Nephron progenitor cell (in vitro differentiated cells): ENCODE measurements at regions not wholly inside any gene's neighbourhood (a gene's known extent, or its start where the extent isn't known, plus 50 kb on each side); places are given as distances from the start of the nearest gene placed in this dataset.

Experiments used
- DNase-seq: peaks from one replicate; pipeline ENCODE4 v3.0.0; 2021
- H3K27ac Mint-ChIP-seq: 2 replicates; pipeline ENCODE4 v1.8.0; 2021; ENCODE audit warnings: mild to moderate bottlenecking, moderate library complexity, mixed read lengths
- H3K27me3 Mint-ChIP-seq: 2 replicates; pipeline ENCODE4 v1.8.0; 2021; ENCODE audit warnings: mild to moderate bottlenecking, low read depth, mixed read lengths; ENCODE audit not compliant: poor library complexity
- H3K36me3 Mint-ChIP-seq: 2 replicates; pipeline ENCODE4 v1.8.0; 2021; ENCODE audit warnings: low read depth, mixed read lengths
- H3K4me1 Mint-ChIP-seq: 2 replicates; pipeline ENCODE4 v1.8.0; 2021; ENCODE audit warnings: mixed read lengths
- H3K4me3 Mint-ChIP-seq: 2 replicates; pipeline ENCODE4 v1.8.0; 2021; ENCODE audit warnings: mild to moderate bottlenecking, moderate library complexity, mixed read lengths
- H3K9me3 Mint-ChIP-seq: 2 replicates; pipeline ENCODE4 v1.8.0; 2021; ENCODE audit warnings: mild to moderate bottlenecking, moderate library complexity, mixed read lengths
- CTCF ChIP-seq: fragments of 200-600 bp; sonication (generic); IDR thresholded peaks from 2 replicates; pipeline ENCODE4 v1.5.0; 2021; ENCODE audit warnings: antibody characterized with exemption

- no peaks in the 10 kb centered on the region for H3K27me3 Mint-ChIP-seq
- H3K4me1 Mint-ChIP-seq, result peaks cover 13% of the 10 kb centered on the region
- H3K36me3 Mint-ChIP-seq, result no peaks in the 10 kb centered on the region
- no peak for TF ChIP-seq CTCF
- no peaks in the 10 kb centered on the region for H3K9me3 Mint-ChIP-seq
- H3K4me3 Mint-ChIP-seq, result no peak overlapping the region
- DNase-seq, result no peak
- no peak overlapping the region for H3K27ac Mint-ChIP-seq
Observed at GRCh38 chr21:23247334-23247733, 2249.1 kb downstream of the NCAM2 start.

- no peak overlapping the region for H3K4me3 Mint-ChIP-seq
- TF ChIP-seq CTCF, result no peak
- H3K9me3 Mint-ChIP-seq, result no peaks in the 10 kb centered on the region
- H3K27me3 Mint-ChIP-seq, result no peaks in the 10 kb centered on the region
- H3K4me1 Mint-ChIP-seq, result peaks cover 5% of the 10 kb centered on the region
- no peak for DNase-seq
- no peaks in the 10 kb centered on the region for H3K36me3 Mint-ChIP-seq
- H3K27ac Mint-ChIP-seq, result no peak overlapping the region
Observed at GRCh38 chr21:23245255-23245654, 2247.0 kb downstream of the NCAM2 start.

- Mint-ChIP-seq H3K9me3 (no peaks in the 10 kb centered on the region), H3K27ac (no peak overlapping the region), H3K27me3 (no peaks in the 10 kb centered on the region), H3K36me3 (no peaks in the 10 kb centered on the region), H3K4me1 (no peaks in the 10 kb centered on the region), H3K4me3 (no peak overlapping the region)
- DNase-seq, result no peak
- no peak for TF ChIP-seq CTCF
Observed at GRCh38 chr21:23223882-23224281, 2225.7 kb downstream of the NCAM2 start.

- H3K4me3 Mint-ChIP-seq, result no peak overlapping the region
- H3K27ac Mint-ChIP-seq, result peak overlapping the region; percentile 90
- no peaks in the 10 kb centered on the region for H3K36me3 Mint-ChIP-seq
- H3K27me3 Mint-ChIP-seq, result no peaks in the 10 kb centered on the region
- H3K9me3 Mint-ChIP-seq, result peaks cover 6% of the 10 kb centered on the region
- no peak for TF ChIP-seq CTCF
- DNase-seq, result no peak
- H3K4me1 Mint-ChIP-seq, result no peaks in the 10 kb centered on the region
Observed at GRCh38 chr21:23218667-23219066, 2220.5 kb downstream of the NCAM2 start.

- no peaks in the 10 kb centered on the region for H3K36me3 Mint-ChIP-seq
- H3K27ac Mint-ChIP-seq, result no peak overlapping the region
- no peak for DNase-seq
- no peak overlapping the region for H3K4me3 Mint-ChIP-seq
- H3K9me3 Mint-ChIP-seq, result peaks cover 14% of the 10 kb centered on the region
- no peak for TF ChIP-seq CTCF
- H3K27me3 Mint-ChIP-seq, result peaks cover 2% of the 10 kb centered on the region
- H3K4me1 Mint-ChIP-seq, result no peaks in the 10 kb centered on the region
Observed at GRCh38 chr21:23217597-23217996, 2219.4 kb downstream of the NCAM2 start.

GRCh38 chr21:23215261-23215660, 2217.1 kb downstream of the NCAM2 start:
- Mint-ChIP-seq H3K4me3 (no peak overlapping the region), H3K4me1 (no peaks in the 10 kb centered on the region), H3K36me3 (no peaks in the 10 kb centered on the region), H3K27ac (no peak overlapping the region), H3K27me3 (peaks cover 2% of the 10 kb centered on the region), H3K9me3 (peaks cover 25% of the 10 kb centered on the region)
- no peak for TF ChIP-seq CTCF
- no peak for DNase-seq
